ENCODE measurements at regions not wholly inside any gene's neighbourhood (a gene's known extent, or its start where the extent isn't known, plus 50 kb on each side); places are given as distances from the start of the nearest gene placed in this dataset.

- Histone ChIP-seq H3K9me3 (ENCODE audit: insufficient read depth, low read length) (no peaks in the 10 kb centered on the region), H3K36me3 (ENCODE audit: insufficient read depth, insufficient read length, low read length) (no peaks in the 10 kb centered on the region), H3K9ac (ENCODE audit: insufficient read length, low read depth) (no peak overlapping the region), H3K4me3 (ENCODE audit: insufficient read length, low read depth) (no peak overlapping the region), H3K27me3 (ENCODE audit: insufficient read depth, insufficient read length) (no peaks in the 10 kb centered on the region), H3K4me1 (ENCODE audit: insufficient read depth, insufficient read length) (peaks cover 2% of the 10 kb centered on the region)
- no peak for TF ChIP-seq SUZ12 (IDR thresholded peaks at IDR 0.05; ENCODE audit: extremely low read depth, insufficient read depth, insufficient read length)
- TF ChIP-seq ZNF274 (IDR thresholded peaks at IDR 0.05; ENCODE audit: low read depth, low read length), result no peak
- TF ChIP-seq YY1 (IDR thresholded peaks at IDR 0.05; ENCODE audit: insufficient read depth, insufficient read length), result no peak
- no peak for DNase-seq (ENCODE audit: low read depth, low spot score)
Measured at GRCh38 chr10:36591436-36591835, 534.0 kb upstream of the ANKRD30A start.

GRCh38 chr10:36583690-36584089, 541.7 kb upstream of the ANKRD30A start:
- no peak for TF ChIP-seq YY1 (IDR thresholded peaks at IDR 0.05; ENCODE audit: insufficient read depth, insufficient read length)
- no peak for TF ChIP-seq SUZ12 (IDR thresholded peaks at IDR 0.05; ENCODE audit: extremely low read depth, insufficient read depth, insufficient read length)
- no peak for TF ChIP-seq ZNF274 (IDR thresholded peaks at IDR 0.05; ENCODE audit: low read depth, low read length)

GRCh38 chr10:36581237-36581636, 544.2 kb upstream of the ANKRD30A start:
- H3K4me3 ChIP-seq (ENCODE audit: insufficient read length, low read depth), result no peak overlapping the region
- TF ChIP-seq YY1 (IDR thresholded peaks at IDR 0.05; ENCODE audit: insufficient read depth, insufficient read length) (no peak), SUZ12 (IDR thresholded peaks at IDR 0.05; ENCODE audit: extremely low read depth, insufficient read depth, insufficient read length) (no peak), ZNF274 (IDR thresholded peaks at IDR 0.05; ENCODE audit: low read depth, low read length) (no peak)
- no peak overlapping the region for H3K9ac ChIP-seq (ENCODE audit: insufficient read length, low read depth)
- no peaks in the 10 kb centered on the region for H3K27me3 ChIP-seq (ENCODE audit: insufficient read depth, insufficient read length)
- H3K36me3 ChIP-seq (ENCODE audit: insufficient read depth, insufficient read length, low read length), result no peaks in the 10 kb centered on the region
- no peak for DNase-seq (ENCODE audit: low read depth, low spot score)
- no peaks in the 10 kb centered on the region for H3K4me1 ChIP-seq (ENCODE audit: insufficient read depth, insufficient read length)
- H3K9me3 ChIP-seq (ENCODE audit: insufficient read depth, low read length), result no peaks in the 10 kb centered on the region

More at GRCh38 chr10:36583690-36584089, 541.7 kb upstream of the ANKRD30A start:
- no peaks in the 10 kb centered on the region for H3K9me3 ChIP-seq (ENCODE audit: insufficient read depth, low read length)
- H3K36me3 ChIP-seq (ENCODE audit: insufficient read depth, insufficient read length, low read length), result no peaks in the 10 kb centered on the region
- H3K9ac ChIP-seq (ENCODE audit: insufficient read length, low read depth), result no peak overlapping the region
- H3K4me1 ChIP-seq (ENCODE audit: insufficient read depth, insufficient read length), result no peaks in the 10 kb centered on the region
- no peaks in the 10 kb centered on the region for H3K27me3 ChIP-seq (ENCODE audit: insufficient read depth, insufficient read length)
- no peak overlapping the region for H3K4me3 ChIP-seq (ENCODE audit: insufficient read length, low read depth)
- no peak for DNase-seq (ENCODE audit: low read depth, low spot score)

DNA sequence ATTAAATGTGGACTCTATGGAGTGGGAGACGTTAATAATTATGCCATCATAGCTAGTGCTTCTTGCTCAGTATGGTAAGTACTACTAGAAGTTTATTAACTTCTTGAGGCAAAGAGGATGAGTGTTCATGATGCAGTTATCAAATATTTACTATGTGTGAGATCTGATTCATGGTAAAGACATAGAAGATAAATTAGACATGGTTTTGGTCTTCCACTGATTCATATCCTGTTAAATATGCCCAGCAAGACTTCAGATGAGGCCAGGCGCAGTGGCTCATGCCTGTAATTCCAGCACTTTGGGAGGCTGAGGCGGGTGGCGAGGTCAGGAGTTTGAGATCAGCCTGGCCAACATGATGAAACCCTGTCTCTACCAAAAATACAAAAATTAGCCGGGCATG, 547.1 kb upstream of the ANKRD30A start:
- TF ChIP-seq ZNF274 (IDR thresholded peaks at IDR 0.05; ENCODE audit: low read depth, low read length) (no peak), SUZ12 (IDR thresholded peaks at IDR 0.05; ENCODE audit: extremely low read depth, insufficient read depth, insufficient read length) (no peak), YY1 (IDR thresholded peaks at IDR 0.05; ENCODE audit: insufficient read depth, insufficient read length) (no peak)

DNA sequence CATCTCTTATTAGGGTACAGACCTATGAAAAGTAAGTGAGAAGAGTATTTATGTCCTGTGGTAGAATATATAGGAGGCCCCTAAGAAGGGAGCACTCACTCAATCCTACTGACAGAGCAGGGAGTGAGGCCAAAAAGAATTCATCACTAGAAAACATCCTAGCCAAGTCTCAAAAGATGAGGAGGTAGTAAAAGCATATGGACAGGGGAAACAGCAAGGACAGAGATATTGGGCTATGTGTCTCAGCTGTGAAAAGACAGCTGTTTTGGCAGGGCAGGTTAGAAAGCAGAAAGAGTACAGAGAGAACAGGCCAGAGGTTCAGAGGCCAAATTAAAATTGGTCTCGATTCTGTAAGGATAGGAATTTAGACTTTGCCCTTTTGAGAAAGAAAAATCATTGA, 548.3 kb upstream of the ANKRD30A start:
- no peaks in the 10 kb centered on the region for H3K9me3 ChIP-seq (ENCODE audit: insufficient read depth, low read length)
- no peak for TF ChIP-seq SUZ12 (IDR thresholded peaks at IDR 0.05; ENCODE audit: extremely low read depth, insufficient read depth, insufficient read length)
- no peak for TF ChIP-seq YY1 (IDR thresholded peaks at IDR 0.05; ENCODE audit: insufficient read depth, insufficient read length)
- no peak for TF ChIP-seq ZNF274 (IDR thresholded peaks at IDR 0.05; ENCODE audit: low read depth, low read length)
- H3K4me3 ChIP-seq (ENCODE audit: insufficient read length, low read depth), result no peak overlapping the region
- no peaks in the 10 kb centered on the region for H3K4me1 ChIP-seq (ENCODE audit: insufficient read depth, insufficient read length)
- DNase-seq (ENCODE audit: low read depth, low spot score), result no peak
- H3K27me3 ChIP-seq (ENCODE audit: insufficient read depth, insufficient read length), result no peaks in the 10 kb centered on the region
- no peaks in the 10 kb centered on the region for H3K36me3 ChIP-seq (ENCODE audit: insufficient read depth, insufficient read length, low read length)
- H3K9ac ChIP-seq (ENCODE audit: insufficient read length, low read depth), result no peak overlapping the region

More for the DNA sequence above, 547.1 kb upstream of the ANKRD30A start:
- no peak overlapping the region for H3K4me3 ChIP-seq (ENCODE audit: insufficient read length, low read depth)
- H3K36me3 ChIP-seq (ENCODE audit: insufficient read depth, insufficient read length, low read length), result no peaks in the 10 kb centered on the region
- no peaks in the 10 kb centered on the region for H3K27me3 ChIP-seq (ENCODE audit: insufficient read depth, insufficient read length)
- H3K4me1 ChIP-seq (ENCODE audit: insufficient read depth, insufficient read length), result no peaks in the 10 kb centered on the region
- DNase-seq (ENCODE audit: low read depth, low spot score), result no peak
- no peaks in the 10 kb centered on the region for H3K9me3 ChIP-seq (ENCODE audit: insufficient read depth, low read length)
- H3K9ac ChIP-seq (ENCODE audit: insufficient read length, low read depth), result no peak overlapping the region

DNA sequence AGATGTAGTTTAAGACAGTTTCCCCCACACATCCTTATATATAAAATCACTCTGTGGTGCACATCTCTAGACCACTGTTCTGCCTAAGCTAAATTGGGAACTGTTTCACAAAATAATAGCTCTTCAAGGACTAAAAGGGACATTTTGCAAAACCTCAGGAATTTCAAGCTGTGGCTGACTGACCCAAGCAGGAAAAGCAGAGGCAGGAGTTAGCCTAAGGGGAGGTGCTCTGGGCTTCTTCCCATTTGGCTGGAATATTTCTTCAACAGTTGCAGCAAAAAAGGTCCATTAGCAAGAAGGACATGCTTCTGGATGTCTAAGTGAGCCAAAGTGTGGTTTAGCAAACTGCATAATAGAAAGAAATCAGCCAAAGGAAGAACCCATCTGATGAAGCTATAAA, 551.2 kb upstream of the ANKRD30A start:
- H3K4me1 ChIP-seq (ENCODE audit: insufficient read depth, insufficient read length), result no peaks in the 10 kb centered on the region
- no peaks in the 10 kb centered on the region for H3K9me3 ChIP-seq (ENCODE audit: insufficient read depth, low read length)
- DNase-seq (ENCODE audit: low read depth, low spot score), result no peak
- no peak for TF ChIP-seq ZNF274 (IDR thresholded peaks at IDR 0.05; ENCODE audit: low read depth, low read length)
- TF ChIP-seq YY1 (IDR thresholded peaks at IDR 0.05; ENCODE audit: insufficient read depth, insufficient read length), result no peak
- TF ChIP-seq SUZ12 (IDR thresholded peaks at IDR 0.05; ENCODE audit: extremely low read depth, insufficient read depth, insufficient read length), result no peak
- H3K27me3 ChIP-seq (ENCODE audit: insufficient read depth, insufficient read length), result no peaks in the 10 kb centered on the region
- no peaks in the 10 kb centered on the region for H3K36me3 ChIP-seq (ENCODE audit: insufficient read depth, insufficient read length, low read length)
- H3K4me3 ChIP-seq (ENCODE audit: insufficient read length, low read depth), result no peak overlapping the region
- H3K9ac ChIP-seq (ENCODE audit: insufficient read length, low read depth), result no peak overlapping the region

GRCh38 chr10:36573246-36573645, 552.2 kb upstream of the ANKRD30A start:
- Histone ChIP-seq H3K36me3 (ENCODE audit: insufficient read depth, insufficient read length, low read length) (no peaks in the 10 kb centered on the region), H3K4me3 (ENCODE audit: insufficient read length, low read depth) (no peak overlapping the region), H3K9ac (ENCODE audit: insufficient read length, low read depth) (no peak overlapping the region), H3K4me1 (ENCODE audit: insufficient read depth, insufficient read length) (no peaks in the 10 kb centered on the region), H3K27me3 (ENCODE audit: insufficient read depth, insufficient read length) (no peaks in the 10 kb centered on the region), H3K9me3 (ENCODE audit: insufficient read depth, low read length) (no peaks in the 10 kb centered on the region)
- DNase-seq (ENCODE audit: low read depth, low spot score), result no peak
- TF ChIP-seq SUZ12 (IDR thresholded peaks at IDR 0.05; ENCODE audit: extremely low read depth, insufficient read depth, insufficient read length) (no peak), ZNF274 (IDR thresholded peaks at IDR 0.05; ENCODE audit: low read depth, low read length) (no peak), YY1 (IDR thresholded peaks at IDR 0.05; ENCODE audit: insufficient read depth, insufficient read length) (no peak)

Data from NT2/D1 (cell line).